GM12874 (cell line): ENCODE measurements at regions not wholly inside any gene's neighbourhood (a gene's known extent, or its start where the extent isn't known, plus 50 kb on each side); places are given as distances from the start of the nearest gene placed in this dataset.

Experiments
- CTCF ChIP-seq: IDR thresholded peaks from 2 replicates; pipeline ENCODE4 v1.5.1; 2011; ENCODE audit warnings: low read depth, mild to moderate bottlenecking, control low read depth, low read length, moderate library complexity; ENCODE audit not compliant: insufficient read depth

- TF ChIP-seq CTCF: no peak
These were observed 196.7 kb upstream of the SLITRK6 start for GRCh38 chr13:85995788-85996418.

- TF ChIP-seq CTCF: no peak
These were observed 194.3 kb upstream of the SLITRK6 start for GRCh38 chr13:85993567-85993966.

- TF ChIP-seq CTCF: no peak
These were observed 191.2 kb upstream of the SLITRK6 start for GRCh38 chr13:85990397-85990796.

- TF ChIP-seq CTCF: no peak
These were observed 186.6 kb upstream of the SLITRK6 start for GRCh38 chr13:85985797-85986196.

GRCh38 chr13:85982102-85982501 is 182.9 kb upstream of the SLITRK6 start:
- no peak for TF ChIP-seq CTCF

- no peak for TF ChIP-seq CTCF
These were observed 177.0 kb upstream of the SLITRK6 start for GRCh38 chr13:85976242-85976641.

- TF ChIP-seq CTCF: no peak
These were observed 175.6 kb upstream of the SLITRK6 start for GRCh38 chr13:85974608-85975366.
